GM23338 (cell line): ENCODE measurements at regions not wholly inside any gene's neighbourhood (a gene's known extent, or its start where the extent isn't known, plus 50 kb on each side); places are given as distances from the start of the nearest gene placed in this dataset.

Experiments
- ATAC-seq: fragments of 200-7000 bp; cut with Tn5 transposase; 3 replicates; pipeline ENCODE4 v1.9.1; 2020
- DNase-seq: peaks from one replicate; pipeline ENCODE4 v3.0.0-alpha.2; 2015; ENCODE audit warnings: low spot score
- H2AFZ ChIP-seq: fragments of 200-600 bp; sonication (generic); 2 replicates; pipeline ENCODE4 v1.8.0; 2016; ENCODE audit warnings: antibody characterized with exemption, mild to moderate bottlenecking, moderate library complexity
- H3F3A ChIP-seq: fragments of 200-600 bp; sonication (generic); replicated peaks from 2 replicates; pipeline ENCODE4 v1.8.0; 2017; ENCODE audit warnings: antibody characterized with exemption, mixed run types, low read depth
- H3K27ac ChIP-seq: fragments of 200-600 bp; sonication (generic); 2 replicates; pipeline ENCODE4 v1.6.1; 2016; ENCODE audit warnings: low read depth
- H3K27me3 ChIP-seq: fragments of 200-600 bp; sonication (generic); 2 replicates; pipeline ENCODE4 v1.8.0; 2016; ENCODE audit warnings: mild to moderate bottlenecking, mixed run types, moderate library complexity; ENCODE audit not compliant: insufficient read depth
- H3K36me3 ChIP-seq: fragments of 200-600 bp; sonication (generic); 2 replicates; pipeline ENCODE4 v1.8.0; 2016; ENCODE audit warnings: mild to moderate bottlenecking; ENCODE audit not compliant: insufficient read depth
- H3K4me1 ChIP-seq: fragments of 200-600 bp; sonication (generic); 2 replicates; pipeline ENCODE4 v1.8.0; 2016; ENCODE audit warnings: mild to moderate bottlenecking, moderate library complexity; ENCODE audit not compliant: insufficient read depth
- H3K4me2 ChIP-seq: fragments of 200-600 bp; sonication (generic); 2 replicates; pipeline ENCODE4 v1.7.1; 2017; ENCODE audit warnings: mixed run types
- H3K4me3 ChIP-seq: fragments of 200-600 bp; sonication (generic); 2 replicates; pipeline ENCODE4 v1.6.1; 2016; ENCODE audit warnings: mixed run types
- H3K79me2 ChIP-seq: fragments of 200-600 bp; sonication (generic); replicated peaks from 2 replicates; pipeline ENCODE4 v1.8.0; 2017; ENCODE audit warnings: mild to moderate bottlenecking; ENCODE audit not compliant: insufficient read depth
- H3K9me2 ChIP-seq: fragments of 200-600 bp; sonication (generic); 2 replicates; pipeline ENCODE4 v1.8.0; 2017; ENCODE audit not compliant: insufficient read depth
- H4K20me1 ChIP-seq: fragments of 200-600 bp; sonication (generic); replicated peaks from 2 replicates; pipeline ENCODE4 v1.8.0; 2017; ENCODE audit warnings: mild to moderate bottlenecking; ENCODE audit not compliant: insufficient read depth
- H3K27ac Mint-ChIP-seq: 2 replicates; pipeline ENCODE4 v1.8.0; 2020; ENCODE audit warnings: inconsistent platforms, mild to moderate bottlenecking, moderate library complexity, mixed read lengths
- H3K27me3 Mint-ChIP-seq: 3 replicates; pipeline ENCODE4 v1.8.0; 2022; ENCODE audit warnings: low read depth, mild to moderate bottlenecking, moderate library complexity, mixed read lengths, inconsistent platforms; ENCODE audit not compliant: insufficient read depth, poor library complexity
- H3K36me3 Mint-ChIP-seq: 3 replicates; pipeline ENCODE4 v1.8.0; 2021; ENCODE audit warnings: low read depth, mild to moderate bottlenecking, inconsistent platforms, moderate library complexity, mixed read lengths
- H3K4me1 Mint-ChIP-seq: 3 replicates; pipeline ENCODE4 v1.8.0; 2020; ENCODE audit warnings: mild to moderate bottlenecking, inconsistent platforms, mixed read lengths
- H3K4me3 Mint-ChIP-seq: 3 replicates; pipeline ENCODE4 v1.8.0; 2021; ENCODE audit warnings: moderate library complexity, mild to moderate bottlenecking, inconsistent platforms, mixed read lengths
- H3K9me3 Mint-ChIP-seq: 3 replicates; pipeline ENCODE4 v1.8.0; 2020; ENCODE audit warnings: moderate library complexity, mild to moderate bottlenecking, inconsistent platforms, mixed read lengths
- CREB1 ChIP-seq: fragments of 250-450 bp; sonication (Bioruptor Pico); IDR thresholded peaks from 2 replicates; pipeline ENCODE4 v1.5.0; 2020; ENCODE audit warnings: low read depth, mild to moderate bottlenecking, moderate library complexity
- ETS1 ChIP-seq: IDR thresholded peaks from 2 replicates; pipeline ENCODE4 v1.6.1; 2016; ENCODE audit warnings: antibody characterized with exemption
- EZH2phosphoT487 ChIP-seq: fragments of 200-600 bp; sonication (generic); IDR thresholded peaks from one replicate; pipeline ENCODE4 v1.8.1; 2018; ENCODE audit warnings: antibody characterized with exemption; ENCODE audit not compliant: unreplicated experiment
- ZNF462 ChIP-seq: fragments of 250-450 bp; sonication (Bioruptor Pico); IDR thresholded peaks from 2 replicates; pipeline ENCODE4 v1.5.0; 2020; ENCODE audit warnings: mild to moderate bottlenecking, moderate library complexity
- TF ChIP-seq, protein P1 (sequence below), 2 experiments: fragments of 200-600 bp in 1 of 2; sonication (generic) in 1 of 2; conservative IDR thresholded peaks; 2 replicates each; pipeline versions ENCODE4 v1.5.1 to v1.6.1; 2016 to 2017; ENCODE audit warnings: antibody characterized with exemption in 2 of 2, low read depth in 2 of 2, mild to moderate bottlenecking in 2 of 2, moderate library complexity in 1 of 2

GRCh38 chr13:73194310-73194709, 135.5 kb downstream of the KLF5 start:
- Histone ChIP-seq H3K27me3 (no peaks in the 10 kb centered on the region), H3K4me2 (no peak overlapping the region), H2AFZ (no peak overlapping the region; the same call in 1 of the 2 replicates), H4K20me1 (no peaks in the 10 kb centered on the region), H3K9me2 (no peaks in the 10 kb centered on the region), H3K79me2 (no peaks in the 10 kb centered on the region), H3K36me3 (no peaks in the 10 kb centered on the region), H3K4me1 (peaks cover 7% of the 10 kb centered on the region; the same call in 1 of the 2 replicates), H3K27ac (no peak overlapping the region), H3K4me3 (no peak overlapping the region), H3F3A (no peaks in the 10 kb centered on the region)
- H3K27ac Mint-ChIP-seq: no peak overlapping the region
- TF ChIP-seq ZNF462 (no peak), CREB1 (no peak), EZH2phosphoT487 (no peak), ETS1 (no peak)
- TF ChIP-seq, protein P1, sequence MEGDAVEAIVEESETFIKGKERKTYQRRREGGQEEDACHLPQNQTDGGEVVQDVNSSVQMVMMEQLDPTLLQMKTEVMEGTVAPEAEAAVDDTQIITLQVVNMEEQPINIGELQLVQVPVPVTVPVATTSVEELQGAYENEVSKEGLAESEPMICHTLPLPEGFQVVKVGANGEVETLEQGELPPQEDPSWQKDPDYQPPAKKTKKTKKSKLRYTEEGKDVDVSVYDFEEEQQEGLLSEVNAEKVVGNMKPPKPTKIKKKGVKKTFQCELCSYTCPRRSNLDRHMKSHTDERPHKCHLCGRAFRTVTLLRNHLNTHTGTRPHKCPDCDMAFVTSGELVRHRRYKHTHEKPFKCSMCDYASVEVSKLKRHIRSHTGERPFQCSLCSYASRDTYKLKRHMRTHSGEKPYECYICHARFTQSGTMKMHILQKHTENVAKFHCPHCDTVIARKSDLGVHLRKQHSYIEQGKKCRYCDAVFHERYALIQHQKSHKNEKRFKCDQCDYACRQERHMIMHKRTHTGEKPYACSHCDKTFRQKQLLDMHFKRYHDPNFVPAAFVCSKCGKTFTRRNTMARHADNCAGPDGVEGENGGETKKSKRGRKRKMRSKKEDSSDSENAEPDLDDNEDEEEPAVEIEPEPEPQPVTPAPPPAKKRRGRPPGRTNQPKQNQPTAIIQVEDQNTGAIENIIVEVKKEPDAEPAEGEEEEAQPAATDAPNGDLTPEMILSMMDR (conservative IDR thresholded peaks at IDR 0.05; ENCODE audit: low read depth in 2 of 2): no peak
- no peak overlapping the region for H3K4me3 Mint-ChIP-seq
- H3K9me3 Mint-ChIP-seq: no peaks in the 10 kb centered on the region
- H3K36me3 Mint-ChIP-seq: no peaks in the 10 kb centered on the region
- peaks cover 12% of the 10 kb centered on the region for H3K4me1 Mint-ChIP-seq
- peaks cover 6% of the 10 kb centered on the region for H3K27me3 Mint-ChIP-seq
- DNase-seq (no peak), ATAC-seq (no peak)
